NOMO-1 (cell line): ENCODE measurements at regions not wholly inside any gene's neighbourhood (a gene's known extent, or its start where the extent isn't known, plus 50 kb on each side); places are given as distances from the start of the nearest gene placed in this dataset.

Experiments used
- DNase-seq, 2 experiments: peaks; one replicate each; lab custom pipeline; 2025; ENCODE audit not compliant: unreplicated experiment in 2 of 2; lab: John Stamatoyannopoulos, UW

DNA sequence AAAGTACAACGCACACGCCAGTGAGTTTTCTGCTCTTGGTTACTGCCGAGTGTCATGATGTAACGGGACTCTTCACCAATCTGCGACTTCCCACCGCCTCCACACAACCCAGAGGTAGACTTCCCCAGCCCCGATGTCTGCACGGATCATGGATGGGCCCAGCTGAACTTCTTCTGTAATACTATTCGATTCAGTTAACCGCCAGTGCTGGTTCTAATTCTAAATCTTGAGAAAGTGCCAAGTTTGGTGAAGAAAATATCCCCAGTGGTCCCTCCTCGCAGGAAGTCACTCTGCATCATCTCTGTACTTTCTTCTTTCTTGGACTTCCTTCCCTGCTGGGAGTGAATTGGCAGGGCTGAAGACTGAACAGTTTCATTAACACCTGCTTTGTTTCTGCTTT, 77.6 kb upstream of the SLC35F4 start:
- no peak for DNase-seq

DNA sequence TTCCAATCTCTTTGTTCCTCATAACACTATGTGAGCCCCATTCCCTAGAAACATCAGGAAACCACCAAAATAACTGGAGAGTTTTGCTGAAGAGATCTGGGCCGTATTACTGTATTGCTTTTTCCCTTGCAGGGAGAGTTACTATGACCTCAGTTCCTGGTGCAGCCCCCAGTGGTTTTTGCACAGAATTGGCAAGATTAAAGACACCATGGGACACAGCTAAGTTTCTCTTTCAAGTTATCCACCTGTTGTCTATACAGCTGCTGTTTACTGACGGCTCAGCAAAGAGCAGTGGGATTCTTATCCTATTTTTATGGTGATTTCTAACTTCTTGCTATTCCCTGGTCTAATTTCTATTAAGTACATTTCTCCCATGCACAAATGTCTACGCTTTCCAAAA, 77.1 kb upstream of the SLC35F4 start:
- DNase-seq, result no peak

DNA sequence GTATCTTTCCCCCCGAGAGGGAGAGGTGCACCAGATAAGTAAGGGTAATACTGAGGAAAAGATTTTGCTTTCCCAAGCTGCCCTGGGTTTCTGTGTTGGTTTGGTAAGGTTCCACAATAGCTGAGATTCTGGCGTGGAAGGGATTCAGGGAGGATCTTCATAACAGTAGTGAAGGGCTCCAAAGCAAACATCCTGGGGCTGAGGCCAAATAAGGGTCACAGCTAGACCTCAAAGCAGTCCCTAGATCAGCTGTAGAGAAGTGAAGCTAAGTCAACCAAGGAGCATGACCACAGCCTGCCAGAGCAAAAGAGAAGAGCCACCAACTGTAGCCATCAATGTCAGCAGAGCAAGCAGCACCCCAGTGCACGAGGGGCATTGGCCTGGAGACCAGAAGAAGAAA, 73.2 kb upstream of the SLC35F4 start:
- DNase-seq, result no peak

DNA sequence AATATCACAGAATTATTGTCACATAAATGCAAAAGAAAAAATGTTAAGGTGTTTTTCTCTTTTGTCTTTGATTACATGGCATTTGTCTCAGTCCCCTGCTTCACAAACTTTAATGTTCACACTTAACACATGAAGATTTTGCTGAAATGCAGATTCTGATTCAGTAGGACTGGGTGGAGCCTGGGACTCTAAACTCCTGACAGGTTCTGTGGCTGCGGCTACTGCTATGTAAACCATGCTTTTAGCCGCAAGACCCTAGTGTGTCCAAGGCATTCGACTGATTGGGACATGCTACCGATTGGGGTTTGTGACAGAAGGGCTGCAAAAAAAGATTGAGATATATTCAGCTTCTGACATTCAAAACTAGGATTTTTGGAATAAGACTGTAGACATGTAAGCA, 72.6 kb upstream of the SLC35F4 start:
- DNase-seq, result no peak

DNA sequence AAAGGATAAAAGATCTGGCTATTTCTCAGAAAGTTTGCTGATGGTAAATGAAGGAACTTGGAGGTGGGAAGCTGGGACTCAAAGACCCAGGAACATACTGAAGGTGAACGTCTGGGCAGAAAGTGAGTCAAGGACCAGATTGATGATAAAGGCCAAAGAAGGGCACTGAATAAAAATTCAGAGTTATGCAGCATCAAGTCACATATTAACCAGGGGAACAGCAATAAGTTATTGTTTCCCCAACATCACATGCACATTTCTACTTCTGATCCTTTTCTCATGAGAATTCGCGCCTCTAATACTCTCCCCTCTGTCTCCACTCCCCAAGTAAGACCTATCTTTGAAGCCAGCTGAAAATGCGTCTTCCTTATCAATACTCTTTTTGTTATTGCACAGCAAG, 71.8 kb upstream of the SLC35F4 start:
- DNase-seq, result no peak

DNA sequence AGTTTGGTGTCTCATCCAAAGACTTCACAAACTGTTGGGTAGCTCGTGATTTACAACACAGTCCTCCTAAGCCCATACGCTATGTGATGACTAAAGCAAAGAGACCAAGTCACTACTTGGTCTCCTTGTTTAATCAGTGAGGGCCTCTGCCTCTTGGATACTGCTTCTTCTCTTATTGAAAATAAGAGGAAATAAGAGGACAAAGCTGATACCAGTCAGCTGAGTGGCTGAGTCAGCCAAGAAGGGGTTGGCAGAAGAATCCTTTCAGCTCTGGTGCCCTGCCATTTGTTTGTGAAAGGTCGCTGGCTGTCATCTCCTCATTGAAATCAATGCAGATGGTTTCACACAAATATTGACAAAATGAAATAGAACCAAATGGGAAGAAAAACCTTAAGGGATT, 67.5 kb upstream of the SLC35F4 start:
- no peak for DNase-seq

DNA sequence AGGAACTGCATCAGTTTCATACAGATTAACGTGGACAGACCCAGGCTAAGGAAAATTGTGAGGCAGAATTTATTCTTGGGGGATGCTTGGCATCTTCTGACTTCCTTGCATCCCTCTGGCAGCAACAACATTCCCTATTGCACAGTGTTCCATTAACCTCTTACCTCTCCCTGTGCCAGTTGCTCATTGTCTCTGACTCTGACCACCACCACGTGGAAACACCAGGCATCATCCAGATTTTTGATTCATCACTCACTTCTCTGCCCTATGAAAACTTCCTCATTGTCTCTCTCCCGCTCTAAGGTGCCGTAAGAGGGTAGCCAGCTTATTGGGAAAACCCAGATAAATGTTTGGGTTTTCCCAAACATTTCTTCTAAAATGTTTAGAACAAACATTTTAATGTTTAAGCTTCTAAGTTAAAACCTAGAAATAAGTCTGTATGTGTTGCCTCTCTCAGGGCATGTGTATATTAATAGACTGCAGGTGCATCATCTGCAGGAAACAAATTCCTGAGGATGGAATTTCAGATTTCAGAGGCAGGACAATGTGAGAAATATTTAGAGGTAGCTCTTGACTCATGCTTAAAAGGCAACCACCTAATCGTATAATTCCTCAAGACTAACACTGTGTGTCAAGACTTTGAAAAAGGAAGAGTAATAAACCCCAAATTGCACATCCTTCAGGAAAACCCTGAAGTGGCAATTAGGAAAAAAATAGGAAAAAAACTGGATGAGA, 64.5 kb upstream of the SLC35F4 start:
- DNase-seq, result no peak

DNA sequence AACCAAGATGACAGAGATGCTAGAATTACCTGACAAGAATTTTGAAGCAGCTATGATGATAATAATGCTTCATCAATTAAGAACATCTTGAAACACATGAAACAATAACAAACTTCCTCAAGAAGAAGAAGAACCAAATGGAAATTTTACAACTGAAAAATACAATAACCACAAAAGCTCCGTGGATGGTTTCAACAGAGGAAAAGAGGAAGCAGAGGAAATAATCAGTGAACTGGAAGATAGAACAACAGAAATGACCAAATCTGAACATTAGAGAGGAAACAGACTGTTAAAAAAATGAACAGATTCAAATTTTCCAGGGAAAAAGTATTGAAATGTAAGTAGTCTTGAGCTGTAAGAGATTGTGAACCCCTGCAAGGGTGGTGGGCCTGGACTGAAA, 62.8 kb upstream of the SLC35F4 start:
- DNase-seq, result peak; percentile 3 to 92

DNA sequence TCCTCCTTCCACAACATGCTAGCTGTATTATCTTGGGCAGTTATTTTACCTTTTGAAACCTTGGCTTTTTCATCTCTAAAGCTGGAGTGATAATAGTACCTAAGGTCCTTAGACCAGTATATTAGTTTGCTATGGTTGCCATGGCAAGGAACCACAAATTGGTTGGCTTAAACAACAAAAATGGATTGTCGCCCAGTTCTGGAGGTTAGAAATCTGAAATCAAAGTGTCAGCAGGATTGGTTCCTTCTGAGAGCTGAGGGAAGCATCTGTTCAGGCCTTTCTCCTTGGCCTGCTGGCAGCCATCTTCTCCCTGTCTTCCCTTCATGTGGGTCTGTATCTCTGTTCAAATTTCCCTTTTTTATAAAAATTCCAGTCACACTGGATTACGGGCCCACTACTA, 55.5 kb upstream of the SLC35F4 start:
- DNase-seq, result no peak

DNA sequence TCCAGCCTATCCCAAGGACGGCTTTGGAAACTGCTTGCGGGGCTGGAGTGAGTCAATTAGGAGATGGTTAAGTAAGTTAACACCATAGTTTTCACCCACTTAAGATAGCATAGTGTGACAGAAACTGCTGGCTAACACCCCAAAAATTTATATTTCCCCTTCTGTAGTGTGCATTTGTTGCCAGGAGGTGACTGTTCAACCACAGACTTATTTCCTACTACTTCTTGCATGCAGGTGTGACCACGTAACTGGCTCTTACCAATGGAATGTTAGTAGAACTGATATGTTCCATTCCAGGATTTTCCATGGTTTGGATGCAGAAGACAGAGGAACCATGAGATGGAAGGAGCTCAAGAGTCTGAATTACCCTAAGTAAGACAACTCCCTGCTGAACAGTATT, 52.9 kb upstream of the SLC35F4 start:
- DNase-seq, result no peak
